SK-N-SH treated with all-trans-retinoic acid at 6 μM for 48 hours (cell line): ENCODE measurements at regions not wholly inside any gene's neighbourhood (a gene's known extent, or its start where the extent isn't known, plus 50 kb on each side); places are given as distances from the start of the nearest gene placed in this dataset.

Experiments used
- ARNTL ChIP-seq: fragments of 450-650 bp; formaldehyde crosslinking; IDR thresholded peaks from 2 replicates; pipeline ENCODE4 v1.5.0; 2020; ENCODE audit warnings: low read depth, mild to moderate bottlenecking, moderate library complexity, borderline replicate concordance
- CSDC2 ChIP-seq: fragments of 250-450 bp; sonication (Bioruptor Pico); IDR thresholded peaks from 2 replicates; pipeline ENCODE4 v1.5.0; 2020; ENCODE audit warnings: mild to moderate bottlenecking, moderate library complexity
- GLIS3 ChIP-seq: fragments of 250-450 bp; sonication (Bioruptor Pico); IDR thresholded peaks from 2 replicates; pipeline ENCODE4 v1.5.0; 2020; ENCODE audit warnings: mild to moderate bottlenecking, moderate library complexity
- OSR1 ChIP-seq: fragments of 250-450 bp; sonication (Bioruptor Pico); IDR thresholded peaks from 2 replicates; pipeline ENCODE4 v1.8.0; 2022; ENCODE audit warnings: moderate library complexity, mild to moderate bottlenecking, inconsistent platforms
- PATZ1 ChIP-seq: fragments of 250-450 bp; sonication (Bioruptor Pico); IDR thresholded peaks from 2 replicates; pipeline ENCODE4 v1.8.0; 2020; ENCODE audit warnings: mild to moderate bottlenecking, moderate library complexity, borderline replicate concordance
- RARB ChIP-seq: fragments of 250-450 bp; sonication (Bioruptor Pico); IDR thresholded peaks from 2 replicates; pipeline ENCODE4 v1.8.0; 2021; ENCODE audit warnings: mild to moderate bottlenecking, moderate library complexity
- SNAI2 ChIP-seq: fragments of 250-450 bp; sonication (Bioruptor Pico); IDR thresholded peaks from 2 replicates; pipeline ENCODE4 v1.5.0; 2020; ENCODE audit warnings: mild to moderate bottlenecking, moderate library complexity
- TOX ChIP-seq: fragments of 250-450 bp; sonication (Bioruptor Pico); IDR thresholded peaks from 2 replicates; pipeline ENCODE4 v1.8.0; 2021; ENCODE audit warnings: mild to moderate bottlenecking, moderate library complexity, borderline replicate concordance
- ZFP30 ChIP-seq: fragments of 450-650 bp; formaldehyde crosslinking; IDR thresholded peaks from 2 replicates; pipeline ENCODE4 v1.5.0; 2022; ENCODE audit warnings: mild to moderate bottlenecking, moderate library complexity
- ZNF70 ChIP-seq: fragments of 450-650 bp; formaldehyde crosslinking; IDR thresholded peaks from 2 replicates; pipeline ENCODE4 v1.5.0; 2020; ENCODE audit warnings: mild to moderate bottlenecking, moderate library complexity

- TF ChIP-seq GLIS3 (CRISPR knock-in tag) (no peak), CSDC2 (CRISPR knock-in tag) (no peak), PATZ1 (CRISPR knock-in tag) (no peak), ZFP30 (CRISPR knock-in tag) (no peak), RARB (CRISPR knock-in tag) (no peak), OSR1 (no peak), ARNTL (no peak), SNAI2 (no peak), ZNF70 (CRISPR knock-in tag) (no peak), TOX (CRISPR knock-in tag) (no peak)
Observed at GRCh38 chr17:34859652-34860051, 101.6 kb downstream of the CCT6B start.
